Endothelial cell of umbilical vein (primary cell): ENCODE measurements at regions not wholly inside any gene's neighbourhood (a gene's known extent, or its start where the extent isn't known, plus 50 kb on each side); places are given as distances from the start of the nearest gene placed in this dataset.
A peak's percentile ranks its signal among the peaks of the same experiment; 100 is the strongest.

Experiments
- BruUV-seq: library from RNA; stranded (reverse); fragments of 400-500 nt; replicated peaks from 2 replicates; lab custom pipeline; 2021; lab: Mats Ljungman, UMichigan
- CTCF ChIA-PET: fragments of 300-600, 350-600 bp; sonication (Branson Sonifier 250); formaldehyde crosslinking; loops from one replicate; lab custom pipeline; 2021; ENCODE audit warnings: antibody characterized with exemption, inconsistent platforms; lab: Charles Lee
- POLR2A ChIA-PET: fragments of 300-600, 350-600 bp; sonication (Branson Sonifier 250); formaldehyde crosslinking; loops from one replicate; lab custom pipeline; 2021; ENCODE audit warnings: antibody characterized with exemption, inconsistent platforms; lab: Charles Lee
- DNase-seq: peaks from one replicate; pipeline ENCODE4 v3.0.0-alpha.2; 2011; ENCODE audit warnings: low read depth, low spot score
- FAIRE-seq: peaks from 2 replicates; lab custom pipeline; 2011; peaks lifted over from hg19 to GRCh38; lab: Jason Lieb, UNC
- H2AFZ ChIP-seq: 2 replicates; pipeline ENCODE4 v1.6.0; 2012; ENCODE audit warnings: low read depth, low read length, control low read depth, inconsistent platforms
- H3K27ac ChIP-seq: 2 replicates; pipeline ENCODE4 v1.5.1; 2011; ENCODE audit warnings: low read depth, mild to moderate bottlenecking, control low read depth, low read length, moderate library complexity; ENCODE audit not compliant: insufficient read depth
- H3K27me3 ChIP-seq, 2 experiments: 2 replicates each; pipeline versions ENCODE4 v1.6.0 to v1.6.1; 2011; ENCODE audit warnings: low read length in 2 of 2, mixed read lengths in 1 of 2; ENCODE audit not compliant: control insufficient read depth in 2 of 2, insufficient read depth in 2 of 2
- H3K36me3 ChIP-seq, 2 experiments: 2 replicates in 1 of 2; 3 replicates in 1 of 2; pipeline ENCODE4 v1.5.1; 2011; ENCODE audit warnings: low read length in 2 of 2, mild to moderate bottlenecking in 1 of 2, moderate library complexity in 1 of 2; ENCODE audit not compliant: control insufficient read depth in 2 of 2, insufficient read depth in 2 of 2; ENCODE audit errors: extremely low read depth in 1 of 2
- H3K4me1 ChIP-seq: 3 replicates; pipeline ENCODE4 v1.5.1; 2011; ENCODE audit warnings: mild to moderate bottlenecking, low read length; ENCODE audit not compliant: control insufficient read depth, insufficient read depth; ENCODE audit errors: extremely low read depth
- H3K4me2 ChIP-seq: 2 replicates; pipeline ENCODE4 v1.6.1; 2011; ENCODE audit warnings: low read length, control low read depth, mixed read lengths; ENCODE audit not compliant: insufficient read depth
- H3K4me3 ChIP-seq, 3 experiments: fragments of 200-600 bp in 1 of 3; sonication (generic), shearing (Covaris generic) in 1 of 3; replicated peaks in 1 of 3; 2 replicates each; pipeline ENCODE4 v1.5.1; 2011 to 2016; ENCODE audit warnings: control low read depth in 3 of 3, low read length in 3 of 3, mild to moderate bottlenecking in 2 of 3, inconsistent platforms in 1 of 3, low read depth in 1 of 3, moderate library complexity in 1 of 3; ENCODE audit not compliant: insufficient read depth in 1 of 3
- H3K79me2 ChIP-seq: 2 replicates; pipeline ENCODE4 v1.6.0; 2012; ENCODE audit warnings: low read length, inconsistent platforms; ENCODE audit not compliant: control insufficient read depth, insufficient read depth
- H3K9ac ChIP-seq: replicated peaks from 2 replicates; pipeline ENCODE3; 2011; ENCODE audit warnings: low read length, control low read depth; ENCODE audit not compliant: insufficient read depth; ENCODE audit errors: extremely low read depth
- H3K9me1 ChIP-seq: replicated peaks from 3 replicates; pipeline ENCODE4 v1.6.0; 2011; ENCODE audit warnings: mild to moderate bottlenecking, low read length; ENCODE audit not compliant: control insufficient read depth, insufficient read depth; ENCODE audit errors: extremely low read depth
- H3K9me3 ChIP-seq: replicated peaks from 2 replicates; pipeline ENCODE4 v1.5.1; 2012; ENCODE audit warnings: low read length, inconsistent platforms; ENCODE audit not compliant: control insufficient read depth, insufficient read depth
- H4K20me1 ChIP-seq: replicated peaks from 2 replicates; pipeline ENCODE3; 2011; ENCODE audit warnings: mild to moderate bottlenecking, low read length; ENCODE audit not compliant: control insufficient read depth, insufficient read depth; ENCODE audit errors: extremely low read depth
- CTCF ChIP-seq, 2 donors: IDR thresholded peaks; 1 replicate in 1 of 2; 2 replicates in 1 of 2; pipeline ENCODE4 v1.5.1; 2011; ENCODE audit warnings: low read length in 2 of 2, mild to moderate bottlenecking in 2 of 2, moderate library complexity in 2 of 2, control low read depth in 1 of 2, inconsistent platforms in 1 of 2, low read depth in 1 of 2; ENCODE audit not compliant: insufficient read depth in 1 of 2; ENCODE audit errors: extremely low read depth in 1 of 2
- EZH2 ChIP-seq: IDR thresholded peaks from 2 replicates; pipeline ENCODE4 v1.6.1; 2012; ENCODE audit warnings: borderline replicate concordance, low read depth, mild to moderate bottlenecking, moderate library complexity, low read length, inconsistent platforms; ENCODE audit not compliant: severe bottlenecking
- GATA2 ChIP-seq: IDR thresholded peaks from 2 replicates; pipeline ENCODE4 v1.7.0; 2011; ENCODE audit warnings: low read depth, mild to moderate bottlenecking, moderate library complexity, mixed read lengths, low read length; ENCODE audit not compliant: insufficient read length, insufficient read depth
- POLR2AphosphoS5 ChIP-seq: IDR thresholded peaks from 2 replicates; pipeline ENCODE4 v1.6.1; 2012; ENCODE audit warnings: low read depth, mild to moderate bottlenecking, control low read depth, low read length, moderate library complexity; ENCODE audit not compliant: insufficient read depth
- dilution Hi-C: fragments of 300-500 bp; cut with MboI; formaldehyde crosslinking; loops from one replicate; pipeline ENCODE4 v1.15.0; 2019; ENCODE audit warnings: low sequenced_read_pairs; ENCODE audit not compliant: extremely low pct_ligation_motif_present
- intact Hi-C: fragments of 100-400 bp; cut with micrococcal nuclease; formaldehyde crosslinking; loops from one replicate; pipeline ENCODE4 v1.10.0; 2022

GRCh38 chr1:55375617-55376258 is 160.6 kb upstream of the USP24 start:
- Histone ChIP-seq H2AFZ (peak overlapping the region; percentile 27), H3K79me2 (no peaks in the 10 kb centered on the region), H4K20me1 (no peaks in the 10 kb centered on the region), H3K4me2 (no peak overlapping the region), H3K4me3 (no peak overlapping the region), H3K27me3 (no peaks in the 10 kb centered on the region), H3K4me1 (no peaks in the 10 kb centered on the region), H3K9me1 (no peaks in the 10 kb centered on the region), H3K9me3 (no peaks in the 10 kb centered on the region), H3K36me3 (no peaks in the 10 kb centered on the region), H3K27ac (no peak overlapping the region), H3K9ac (no peak overlapping the region)
- DNase-seq: peak; percentile 41
- dilution Hi-C loops (no loop called here), intact Hi-C loops (loop anchor here (1.0 to 10.0 kb wide), 6 partner anchors 91 to 1210 kb away; no protein-coding TSS in a partner anchor)
- FAIRE-seq: peak; percentile 75
- ChIA-PET POLR2A (no interaction called here), CTCF (interaction anchor here (0.6 to 6.1 kb wide), 83 partner anchors 9 to 1456 kb away, joined by 3 to 174 read pairs (median 4); partner anchors contain the start of gene PLPP3)
- BruUV-seq: no TSS peak
- no peak for TF ChIP-seq GATA2
- TF ChIP-seq EZH2: no peak
- TF ChIP-seq POLR2AphosphoS5: no peak
- TF ChIP-seq CTCF (IDR thresholded peaks at IDR 0.05; ENCODE audit: extremely low read depth in 1 of 2, insufficient read depth in 1 of 2, low read depth in 1 of 2, low read length in 2 of 2): peak; percentile 87 to 96
